Hindlimb muscle (tissue), 1 donor: ENCODE measurements at regions not wholly inside any gene's neighbourhood (a gene's known extent, or its start where the extent isn't known, plus 50 kb on each side); places are given as distances from the start of the nearest gene placed in this dataset.
"Not testable (repeated sequence)": the region's sequence is repeated elsewhere in the genome, so short reads cannot be mapped to it uniquely, and the experiment has no call there.

Experiments
- DNase-seq: peaks from one replicate; pipeline ENCODE4 v3.0.0-alpha.2; 2013

GRCh38 chr7:94174956-94175355, 170.8 kb upstream of the BET1 start:
- DNase-seq: no peak

DNA sequence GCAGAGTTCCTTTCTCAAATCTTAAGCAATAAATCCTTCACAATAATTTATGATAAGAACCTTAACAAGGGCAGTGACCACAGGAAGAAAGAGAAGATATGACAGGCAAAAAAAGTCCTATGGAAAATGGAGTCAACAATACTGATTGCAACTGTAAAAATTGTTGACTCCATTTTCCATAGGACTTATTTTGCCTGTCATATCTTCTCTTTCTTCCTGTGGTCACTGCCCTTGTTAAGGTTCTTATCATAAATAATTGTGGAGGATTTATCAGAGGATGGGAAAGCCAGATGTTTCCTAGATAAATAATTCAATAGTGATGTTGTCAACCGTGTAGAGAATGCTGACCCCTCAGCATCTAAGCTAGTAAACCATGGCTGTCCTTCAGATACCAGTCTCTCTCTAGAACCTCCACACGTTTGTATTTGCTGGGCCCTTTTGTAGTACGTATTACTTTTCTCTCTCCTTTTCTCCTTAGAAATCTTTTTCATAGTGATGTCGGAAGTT, 172.6 kb upstream of the BET1 start:
- no peak for DNase-seq

GRCh38 chr7:94177441-94177840, 173.3 kb upstream of the BET1 start:
- DNase-seq: no peak

GRCh38 chr7:94178230-94178629, 174.1 kb upstream of the BET1 start:
- no peak for DNase-seq

- no peak for DNase-seq
Observed at GRCh38 chr7:94179466-94179865, 175.3 kb upstream of the BET1 start.

DNA sequence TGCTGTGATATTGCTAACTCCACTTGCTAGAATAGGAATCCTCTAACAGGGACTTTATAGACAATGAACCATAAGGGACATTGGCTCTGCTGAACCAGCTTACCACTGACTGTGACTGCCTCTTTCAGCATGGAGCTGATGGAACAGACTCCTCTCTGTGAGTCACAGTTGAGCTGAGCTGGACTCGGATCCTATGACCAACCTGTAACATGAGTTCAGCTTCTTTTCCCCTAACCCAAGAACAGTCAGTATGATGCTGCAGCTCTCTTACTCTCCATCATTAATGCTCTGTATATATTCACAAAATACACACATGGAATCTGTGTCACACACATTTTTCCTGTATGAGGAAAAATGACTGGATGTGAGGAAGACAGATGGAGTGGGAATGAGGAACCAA, 177.9 kb upstream of the BET1 start:
- no peak for DNase-seq

DNA sequence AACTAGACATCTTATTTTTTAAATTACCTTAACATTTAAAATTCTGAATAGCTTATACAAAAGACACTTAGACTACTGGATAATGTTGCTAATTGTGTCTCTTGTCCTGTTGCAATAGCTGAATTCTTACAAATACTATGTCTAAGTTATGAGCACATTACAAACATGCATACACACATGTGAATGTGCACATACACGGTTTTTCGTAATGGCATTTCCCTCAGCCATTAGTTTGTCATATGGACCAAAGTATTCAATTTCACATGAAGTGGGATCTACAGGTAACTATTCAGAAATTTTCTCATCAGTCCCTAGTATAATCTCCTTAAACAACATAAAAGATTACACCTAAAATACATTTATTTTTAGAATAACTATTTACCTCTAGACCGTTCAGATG, 178.6 kb upstream of the BET1 start:
- no peak for DNase-seq

DNA sequence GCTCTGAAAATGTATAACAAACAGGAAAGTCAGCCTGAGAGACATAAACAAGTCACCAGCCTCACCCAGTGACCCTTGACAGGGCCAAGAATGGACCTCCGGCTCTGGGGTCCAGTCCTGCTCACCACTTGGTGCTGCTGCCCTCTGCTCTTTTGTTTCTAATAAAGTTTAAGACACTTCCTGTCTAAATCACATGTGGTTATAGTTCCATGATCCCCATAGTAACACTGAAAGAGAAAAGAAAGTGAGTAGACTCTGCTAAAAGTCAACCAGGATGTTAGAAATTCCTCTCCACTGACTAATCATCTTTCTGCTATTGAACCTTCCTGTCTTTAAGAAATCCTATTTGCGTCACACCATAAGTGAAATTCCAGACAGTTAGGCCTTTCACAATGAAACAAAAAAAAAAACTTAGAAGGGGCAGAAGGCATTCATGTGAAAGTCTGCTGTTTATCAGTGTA, 179.2 kb upstream of the BET1 start:
- peak; percentile 73 for DNase-seq

DNA sequence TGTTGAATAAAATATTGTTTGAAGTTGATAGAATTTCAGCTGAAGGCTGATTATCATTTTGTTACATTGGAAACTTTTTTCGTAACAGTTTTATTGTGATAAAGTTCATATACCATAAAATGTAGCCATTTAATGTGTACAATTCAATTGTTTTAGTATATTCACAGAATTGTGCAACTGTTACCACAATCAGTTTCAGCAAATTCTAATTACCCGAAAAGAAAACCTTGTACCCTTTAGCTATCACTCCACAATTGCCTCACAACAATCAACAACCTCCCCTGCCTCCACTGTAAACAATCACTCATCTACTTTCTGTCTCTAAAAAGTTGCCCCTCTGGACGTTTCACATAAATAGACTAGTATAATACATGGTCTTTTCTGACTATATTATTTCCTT, 179.7 kb upstream of the BET1 start:
- no peak for DNase-seq

GRCh38 chr7:94188350-94188749, 184.2 kb upstream of the BET1 start:
- DNase-seq: no peak

GRCh38 chr7:94190599-94191061, 186.5 kb upstream of the BET1 start:
- DNase-seq: peak; percentile 67

- DNase-seq: not testable (repeated sequence)
Observed at GRCh38 chr7:94194426-94194825, 190.3 kb upstream of the BET1 start.

- DNase-seq: no peak
Observed at GRCh38 chr7:94195201-94195600, 191.0 kb upstream of the BET1 start.

GRCh38 chr7:94195813-94196212, 191.7 kb upstream of the BET1 start:
- no peak for DNase-seq

GRCh38 chr7:94205529-94205928, 189.2 kb upstream of the COL1A2 start:
- no peak for DNase-seq

DNA sequence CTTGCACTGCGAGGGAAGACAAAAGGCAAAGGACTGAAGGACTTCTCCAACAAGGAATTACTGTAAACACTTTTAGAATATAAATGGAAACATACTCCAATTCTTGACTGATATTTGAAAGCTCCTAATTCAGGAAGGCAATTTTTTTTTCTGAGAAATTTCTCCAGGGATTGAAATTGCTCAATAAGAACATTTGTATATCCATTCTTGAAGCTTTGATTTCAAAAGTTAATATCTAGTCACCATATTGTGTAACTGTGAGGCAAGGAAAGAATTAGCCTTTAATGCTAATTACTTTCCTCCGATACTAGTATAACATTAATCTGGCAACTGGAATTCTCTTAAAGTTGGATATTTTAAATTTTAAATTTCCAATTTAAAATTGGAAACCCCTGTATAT, 188.4 kb upstream of the COL1A2 start:
- no peak for DNase-seq

- DNase-seq: no peak
Observed at GRCh38 chr7:94212160-94212559, 182.5 kb upstream of the COL1A2 start.

DNA sequence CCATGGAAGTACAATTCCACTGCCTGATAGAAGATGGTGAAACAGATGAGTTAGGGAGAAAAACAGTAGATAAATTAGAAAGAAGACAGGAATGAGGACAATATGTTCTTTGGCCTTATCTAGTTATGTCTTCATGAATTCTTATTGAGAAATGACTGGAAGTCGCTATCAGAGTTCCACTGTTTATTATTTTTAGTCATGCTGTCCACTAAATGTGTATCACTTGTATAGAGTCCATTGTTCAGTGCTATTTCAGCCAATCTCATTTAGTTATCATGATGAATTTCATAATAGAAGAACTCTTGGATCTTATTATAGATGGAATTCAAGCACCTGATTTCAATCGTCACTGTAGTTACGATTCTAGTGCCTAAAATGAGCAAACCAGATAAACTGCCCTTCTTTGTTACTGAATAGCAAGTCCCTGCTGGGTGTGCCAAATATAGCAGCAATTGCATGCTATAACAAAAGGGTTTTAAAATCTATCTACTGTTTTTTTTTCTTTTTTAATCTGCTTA, 177.7 kb upstream of the COL1A2 start:
- DNase-seq: no peak

DNA sequence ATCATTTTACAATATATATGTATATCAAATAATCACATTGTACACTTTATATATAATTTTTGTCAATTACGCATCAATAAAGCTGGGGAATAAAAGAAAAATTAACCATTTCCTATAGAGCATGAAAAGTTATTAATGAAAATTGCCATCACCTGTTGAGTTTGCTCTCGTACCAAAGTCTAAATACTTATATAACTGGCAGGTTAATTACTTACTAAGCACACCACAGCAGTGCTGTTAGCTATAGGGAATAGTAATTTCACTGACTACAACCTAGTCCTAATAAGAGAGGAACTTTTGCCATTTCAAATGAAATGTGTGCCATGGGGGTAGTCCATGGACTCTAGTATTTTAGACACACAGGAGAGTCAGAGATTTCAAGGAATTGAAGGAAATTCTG, 176.9 kb upstream of the COL1A2 start:
- DNase-seq: no peak

DNA sequence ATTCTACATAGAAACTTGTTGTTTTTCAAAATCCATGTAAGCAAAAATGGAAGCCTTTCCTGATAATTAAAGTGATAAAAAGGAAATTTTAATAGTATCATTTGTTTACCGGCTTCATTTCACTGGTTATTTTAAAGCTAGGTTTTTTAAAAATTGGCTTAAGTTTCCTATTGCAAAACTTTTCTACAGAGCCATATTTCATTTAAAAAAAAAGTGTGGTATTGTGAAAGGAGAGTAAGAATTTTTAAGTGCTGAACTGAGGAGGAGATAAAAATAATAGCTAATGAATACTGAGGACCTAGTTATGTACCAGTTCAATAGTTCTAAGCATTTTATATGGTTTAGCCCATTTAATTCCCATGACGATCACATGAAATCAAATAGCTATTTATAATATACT, 172.2 kb upstream of the COL1A2 start:
- no peak for DNase-seq

DNA sequence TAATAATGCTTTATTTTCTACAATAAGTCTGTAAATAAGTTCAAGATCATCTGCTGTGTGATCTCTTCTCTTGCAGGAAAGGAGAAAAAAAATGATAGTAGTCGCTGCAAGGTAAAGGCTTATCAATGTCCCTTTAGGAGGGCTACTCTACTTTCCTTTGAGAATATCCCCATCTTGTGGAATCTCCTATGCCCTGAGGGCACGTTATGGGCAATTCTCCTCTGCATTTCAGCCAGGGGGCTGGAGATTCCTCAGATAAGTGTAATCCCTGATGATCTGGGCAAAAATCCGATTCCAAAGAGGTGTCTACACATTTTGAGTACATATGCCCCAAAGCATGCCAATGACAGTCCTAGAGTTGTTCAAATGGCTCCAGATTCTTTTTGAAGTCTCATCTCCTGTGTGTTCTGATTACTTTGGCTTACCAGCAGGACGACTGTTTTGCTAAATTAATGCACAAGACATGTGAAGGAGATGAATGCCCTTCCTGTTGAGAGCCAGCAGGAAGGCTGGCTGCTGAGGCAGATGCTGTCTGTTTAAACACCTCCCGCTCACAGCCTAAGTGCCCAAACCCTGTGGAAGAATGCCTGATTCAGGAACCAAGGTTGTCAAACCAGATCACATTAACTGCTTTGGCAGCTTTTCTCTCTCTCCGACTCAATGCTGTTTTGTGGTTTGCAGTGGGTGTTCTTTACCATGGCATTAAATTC, 171.2 kb upstream of the COL1A2 start:
- DNase-seq: no peak

DNA sequence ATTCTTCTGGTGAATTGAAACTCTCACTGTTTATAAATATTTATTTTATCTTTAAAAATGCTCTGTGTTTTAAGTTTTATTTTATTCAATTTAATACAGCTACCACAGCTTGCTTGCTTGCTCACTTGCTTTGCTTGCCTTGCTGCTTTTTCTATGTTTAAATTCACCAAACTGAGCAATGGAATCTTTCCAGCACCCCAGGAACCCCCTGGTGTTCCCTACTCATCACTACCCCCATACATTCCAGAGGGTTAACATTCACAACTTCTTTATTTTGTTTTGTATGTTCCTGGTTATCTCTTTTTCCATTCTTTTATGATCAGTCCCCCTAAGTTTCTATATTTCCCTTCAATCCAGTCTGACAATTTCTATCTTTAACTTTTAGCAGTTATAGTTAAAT, 166.5 kb upstream of the COL1A2 start:
- DNase-seq: no peak

- peak; percentile 37 for DNase-seq
Observed at GRCh38 chr7:94228678-94229077, 166.0 kb upstream of the COL1A2 start.

DNA sequence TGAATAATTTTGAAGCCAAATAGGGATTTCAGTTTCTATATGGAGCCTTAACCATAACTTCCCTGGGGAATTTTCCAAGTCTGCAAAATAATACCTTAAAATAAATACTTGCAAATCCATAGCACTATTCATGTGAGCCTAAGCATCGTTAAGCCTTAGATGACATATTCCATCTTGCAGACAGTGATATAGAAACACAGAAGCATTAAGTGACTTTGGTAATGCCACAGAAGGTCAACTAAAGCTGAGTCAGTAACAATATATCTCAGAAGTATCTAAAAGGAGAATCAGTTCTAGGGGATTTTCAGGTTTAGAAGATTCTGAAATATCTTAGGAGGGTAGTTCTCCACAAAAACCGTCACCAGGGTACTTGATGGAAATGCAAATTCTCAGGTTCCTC, 163.4 kb upstream of the COL1A2 start:
- no peak for DNase-seq

- no peak for DNase-seq
Observed at GRCh38 chr7:94236960-94237359, 157.7 kb upstream of the COL1A2 start.
